OCI-LY3 (cell line): ENCODE measurements at regions not wholly inside any gene's neighbourhood (a gene's known extent, or its start where the extent isn't known, plus 50 kb on each side); places are given as distances from the start of the nearest gene placed in this dataset.
"Not testable (repeated sequence)": the region's sequence is repeated elsewhere in the genome, so short reads cannot be mapped to it uniquely, and the experiment has no call there.

Source experiments
- H2AFZ ChIP-seq: fragments of 200-600, 300-600 bp; shearing (Covaris generic); 2 replicates; pipeline ENCODE4 v1.6.0; 2014; ENCODE audit warnings: antibody characterized with exemption, low read depth, low read length
- H3K27ac ChIP-seq: fragments of 200-600, 300-600 bp; sonication (generic); 2 replicates; pipeline ENCODE4 v1.5.1; 2014; ENCODE audit warnings: mild to moderate bottlenecking, low read length, moderate library complexity, mixed read lengths
- H3K27me3 ChIP-seq: fragments of 200-600, 300-600 bp; sonication (generic); 2 replicates; pipeline ENCODE4 v1.6.1; 2014; ENCODE audit warnings: low read depth, low read length, mixed read lengths
- H3K36me3 ChIP-seq: fragments of 200-600, 300-600 bp; sonication (generic); replicated peaks from 2 replicates; pipeline ENCODE3; 2014; ENCODE audit warnings: low read depth, low read length, mixed read lengths
- H3K4me1 ChIP-seq: fragments of 300-600, 200-600 bp; sonication (generic); 2 replicates; pipeline ENCODE4 v1.6.1; 2014; ENCODE audit warnings: low read length, mixed read lengths
- H3K4me2 ChIP-seq: fragments of 200-600, 300-600 bp; sonication (generic); 2 replicates; pipeline ENCODE4 v1.6.1; 2014; ENCODE audit warnings: low read length, mixed read lengths
- H3K4me3 ChIP-seq: fragments of 300-600, 200-600 bp; sonication (generic); 2 replicates; pipeline ENCODE4 v1.5.1; 2014; ENCODE audit warnings: antibody characterized with exemption, mild to moderate bottlenecking, low read length, moderate library complexity
- H3K79me2 ChIP-seq: fragments of 300-600, 200-600 bp; shearing (Covaris generic); 2 replicates; pipeline ENCODE4 v1.6.1; 2014; ENCODE audit warnings: mild to moderate bottlenecking, low read length, mixed read lengths
- H3K9ac ChIP-seq: fragments of 300-600, 200-600 bp; shearing (Covaris generic); 2 replicates; pipeline ENCODE4 v1.6.0; 2014; ENCODE audit warnings: mild to moderate bottlenecking, low read length, moderate library complexity
- H3K9me3 ChIP-seq: fragments of 200-600, 300-600 bp; shearing (Covaris generic); 2 replicates; pipeline ENCODE4 v1.6.1; 2014; ENCODE audit warnings: low read length, mixed read lengths; ENCODE audit not compliant: insufficient read depth
- H4K20me1 ChIP-seq: fragments of 200-600, 300-600 bp; sonication (generic); 2 replicates; pipeline ENCODE4 v1.6.1; 2016; ENCODE audit warnings: low read length, mixed read lengths; ENCODE audit not compliant: insufficient read depth
- CTCF ChIP-seq: fragments of 200-600, 300-600 bp; sonication (generic); IDR thresholded peaks from 2 replicates; pipeline ENCODE4 v1.5.1; 2014; ENCODE audit warnings: antibody characterized with exemption, low read length, low read depth
- EZH2phosphoT487 ChIP-seq: fragments of 200-600 bp; shearing (Covaris generic); IDR thresholded peaks from 2 replicates; pipeline ENCODE4 v1.6.1; 2018; ENCODE audit warnings: antibody characterized with exemption, mixed run types, low read depth

- Histone ChIP-seq H3K27me3 (no peaks in the 10 kb centered on the region), H3K4me3 (no peak overlapping the region), H3K9me3 (no peaks in the 10 kb centered on the region), H3K27ac (no peak overlapping the region), H3K9ac (no peak overlapping the region), H3K4me1 (no peaks in the 10 kb centered on the region), H3K4me2 (no peak overlapping the region), H4K20me1 (no peaks in the 10 kb centered on the region), H2AFZ (no peak overlapping the region), H3K79me2 (no peaks in the 10 kb centered on the region), H3K36me3 (no peaks in the 10 kb centered on the region)
- no peak for TF ChIP-seq EZH2phosphoT487
- no peak for TF ChIP-seq CTCF
Observed at GRCh38 chr12:87015352-87015751, 759.2 kb upstream of the MGAT4C start.

- Histone ChIP-seq H3K79me2 (no peaks in the 10 kb centered on the region), H3K9ac (no peak overlapping the region), H3K4me1 (no peaks in the 10 kb centered on the region), H3K36me3 (no peaks in the 10 kb centered on the region), H3K9me3 (no peaks in the 10 kb centered on the region), H3K4me2 (no peak overlapping the region), H3K4me3 (no peak overlapping the region), H3K27ac (no peak overlapping the region), H2AFZ (no peak overlapping the region), H3K27me3 (no peaks in the 10 kb centered on the region), H4K20me1 (no peaks in the 10 kb centered on the region)
- TF ChIP-seq EZH2phosphoT487 (no peak), CTCF (no peak)
Observed at GRCh38 chr12:87008785-87009384, 752.7 kb upstream of the MGAT4C start.

GRCh38 chr12:87001102-87001501 lies 744.9 kb upstream of the MGAT4C start:
- no peaks in the 10 kb centered on the region for H3K27me3 ChIP-seq
- no peaks in the 10 kb centered on the region for H3K36me3 ChIP-seq
- H3K4me2 ChIP-seq: no peak overlapping the region
- no peaks in the 10 kb centered on the region for H3K9me3 ChIP-seq
- H3K79me2 ChIP-seq: no peaks in the 10 kb centered on the region
- no peak overlapping the region for H2AFZ ChIP-seq
- no peak overlapping the region for H3K9ac ChIP-seq
- TF ChIP-seq EZH2phosphoT487 (no peak), CTCF (no peak)
- no peaks in the 10 kb centered on the region for H4K20me1 ChIP-seq
- no peaks in the 10 kb centered on the region for H3K4me1 ChIP-seq
- no peak overlapping the region for H3K27ac ChIP-seq
- H3K4me3 ChIP-seq: no peak overlapping the region

GRCh38 chr12:86985298-86985697 lies 729.1 kb upstream of the MGAT4C start:
- no peaks in the 10 kb centered on the region for H4K20me1 ChIP-seq
- no peaks in the 10 kb centered on the region for H3K36me3 ChIP-seq
- no peaks in the 10 kb centered on the region for H3K27me3 ChIP-seq
- no peak overlapping the region for H2AFZ ChIP-seq
- no peak overlapping the region for H3K9ac ChIP-seq
- H3K27ac ChIP-seq: no peak overlapping the region
- no peak for TF ChIP-seq CTCF
- no peak for TF ChIP-seq EZH2phosphoT487
- H3K4me1 ChIP-seq: no peaks in the 10 kb centered on the region
- no peak overlapping the region for H3K4me3 ChIP-seq
- H3K4me2 ChIP-seq: no peak overlapping the region
- H3K9me3 ChIP-seq: no peaks in the 10 kb centered on the region
- H3K79me2 ChIP-seq: no peaks in the 10 kb centered on the region

GRCh38 chr12:86970595-86970994 lies 714.4 kb upstream of the MGAT4C start:
- H3K79me2 ChIP-seq, H3K4me3 ChIP-seq, H3K4me2 ChIP-seq, H3K9me3 ChIP-seq, H3K27me3 ChIP-seq, H3K27ac ChIP-seq, H3K9ac ChIP-seq, H3K4me1 ChIP-seq, H3K36me3 ChIP-seq, H2AFZ ChIP-seq, H4K20me1 ChIP-seq: not testable (repeated sequence)
